ENCODE measurements at regions not wholly inside any gene's neighbourhood (a gene's known extent, or its start where the extent isn't known, plus 50 kb on each side); places are given as distances from the start of the nearest gene placed in this dataset.

DNA sequence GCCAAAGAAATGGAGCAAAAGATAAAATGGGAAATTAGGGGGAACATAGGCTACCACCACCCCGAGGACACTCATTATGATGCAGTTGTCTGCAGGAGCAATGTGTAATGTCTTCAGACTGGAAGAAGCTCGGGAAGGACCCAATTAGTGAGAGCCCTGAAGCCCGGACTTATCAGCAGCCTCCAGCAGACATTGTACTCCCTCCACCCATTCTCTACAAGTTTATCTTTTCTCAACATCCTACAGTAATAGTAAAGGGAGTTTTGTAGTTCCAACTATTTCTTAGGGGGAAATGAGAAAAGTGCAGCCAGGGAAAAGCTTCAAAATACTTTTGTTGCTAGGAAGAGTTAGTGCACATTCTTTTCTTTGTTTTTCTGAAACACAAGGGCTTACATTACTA is 657.3 kb upstream of the COBL start:
- no peak overlapping the region for H3K4me3 ChIP-seq (ENCODE audit: low read depth in 1 of 2, low read length in 2 of 2)
- no peaks in the 10 kb centered on the region for H3K27me3 ChIP-seq (ENCODE audit: low read depth, low read length)
- no peak overlapping the region for H3K27ac ChIP-seq (ENCODE audit: low read length)
- H3K4me1 ChIP-seq (ENCODE audit: control insufficient read depth in 1 of 2, insufficient read depth in 2 of 2, low read length in 2 of 2): no peaks in the 10 kb centered on the region
- no peaks in the 10 kb centered on the region for H3K36me3 ChIP-seq (ENCODE audit: control insufficient read depth in 1 of 2, insufficient read depth in 2 of 2, low read length in 2 of 2)
- no peaks in the 10 kb centered on the region for H3K9me3 ChIP-seq (ENCODE audit: control insufficient read depth in 1 of 2, low read length in 2 of 2)

DNA sequence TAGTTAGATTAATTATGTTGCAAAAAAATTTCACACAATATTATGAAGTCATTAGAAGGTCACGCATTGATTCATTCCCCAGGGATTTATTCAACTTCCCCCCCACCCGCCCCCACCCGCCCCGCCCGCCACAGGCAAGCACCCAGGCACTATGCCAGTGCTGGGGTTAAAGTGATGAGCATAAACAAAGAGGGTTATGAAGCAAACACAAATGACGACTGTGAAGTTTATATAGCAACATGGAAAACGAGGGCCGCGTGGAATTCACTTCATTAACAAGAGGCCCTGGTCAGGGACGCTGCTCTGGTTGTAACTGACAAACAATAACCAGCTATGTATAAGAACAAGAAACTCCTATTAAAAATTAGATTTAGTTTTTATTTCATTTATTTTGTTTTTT is 656.5 kb upstream of the COBL start:
- Histone ChIP-seq H3K27ac (ENCODE audit: low read length) (no peak overlapping the region), H3K27me3 (ENCODE audit: low read depth, low read length) (no peaks in the 10 kb centered on the region), H3K4me1 (ENCODE audit: control insufficient read depth in 1 of 2, insufficient read depth in 2 of 2, low read length in 2 of 2) (no peaks in the 10 kb centered on the region), H3K9me3 (ENCODE audit: control insufficient read depth in 1 of 2, low read length in 2 of 2) (no peaks in the 10 kb centered on the region), H3K4me3 (ENCODE audit: low read depth in 1 of 2, low read length in 2 of 2) (no peak overlapping the region), H3K36me3 (ENCODE audit: control insufficient read depth in 1 of 2, insufficient read depth in 2 of 2, low read length in 2 of 2) (no peaks in the 10 kb centered on the region)

DNA sequence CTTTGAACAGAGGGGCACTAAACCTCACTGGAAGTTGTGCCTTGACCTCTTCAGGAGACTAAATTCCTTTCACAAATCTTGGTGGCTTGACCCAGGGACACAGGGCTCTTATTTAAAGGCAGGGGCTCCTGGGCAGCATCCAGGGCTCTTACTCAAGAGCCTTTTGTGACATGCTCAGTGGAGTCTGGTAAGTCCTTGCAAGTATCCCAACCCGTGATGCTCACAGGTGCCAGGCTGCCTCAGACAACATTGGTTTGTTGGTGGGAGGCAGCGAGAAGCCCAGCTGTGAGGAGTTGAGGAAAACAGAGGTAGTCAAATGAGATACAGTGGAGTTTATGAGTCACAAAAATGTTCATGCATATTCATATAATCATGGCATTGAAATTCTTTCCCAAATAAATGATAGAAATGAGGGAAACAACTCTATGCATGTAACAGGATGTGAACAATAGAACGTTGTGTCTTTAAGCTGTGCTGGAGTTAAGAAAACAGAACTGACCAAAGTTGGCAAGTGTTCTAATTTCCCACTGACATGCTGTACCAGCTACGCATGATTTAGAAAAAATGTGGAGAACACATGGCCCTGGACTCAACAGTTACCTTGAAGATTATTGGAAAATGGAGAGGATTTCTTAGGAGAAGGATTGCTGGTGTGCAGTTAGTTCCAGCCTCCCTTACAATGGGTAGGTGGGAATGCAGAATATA is 654.5 kb upstream of the COBL start:
- no peak overlapping the region for H3K4me3 ChIP-seq (ENCODE audit: low read depth in 1 of 2, low read length in 2 of 2)
- no peaks in the 10 kb centered on the region for H3K36me3 ChIP-seq (ENCODE audit: control insufficient read depth in 1 of 2, insufficient read depth in 2 of 2, low read length in 2 of 2)
- H3K27ac ChIP-seq (ENCODE audit: low read length): no peak overlapping the region
- no peaks in the 10 kb centered on the region for H3K27me3 ChIP-seq (ENCODE audit: low read depth, low read length)
- no peaks in the 10 kb centered on the region for H3K9me3 ChIP-seq (ENCODE audit: control insufficient read depth in 1 of 2, low read length in 2 of 2)
- no peaks in the 10 kb centered on the region for H3K4me1 ChIP-seq (ENCODE audit: control insufficient read depth in 1 of 2, insufficient read depth in 2 of 2, low read length in 2 of 2)

DNA sequence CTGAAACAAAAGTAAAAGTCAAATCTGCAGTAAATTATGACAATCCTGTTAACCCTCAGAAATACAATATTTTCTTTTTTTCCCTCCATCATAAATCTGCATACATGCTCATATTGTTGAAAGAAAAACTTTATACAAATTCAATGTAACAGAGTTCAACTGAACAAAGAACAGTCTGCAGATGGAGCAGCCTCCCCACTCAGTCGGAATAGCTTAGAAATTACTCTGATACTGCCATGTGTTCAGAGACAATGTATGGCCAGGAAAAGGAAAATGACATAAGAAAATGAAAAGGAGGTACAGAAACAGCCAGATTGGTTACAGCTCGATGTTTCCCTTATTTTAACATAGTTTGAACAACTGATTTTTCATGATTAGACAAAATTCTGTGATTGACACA is 651.9 kb upstream of the COBL start:
- Histone ChIP-seq H3K27me3 (ENCODE audit: low read depth, low read length) (no peaks in the 10 kb centered on the region), H3K9me3 (ENCODE audit: control insufficient read depth in 1 of 2, low read length in 2 of 2) (no peaks in the 10 kb centered on the region)

DNA sequence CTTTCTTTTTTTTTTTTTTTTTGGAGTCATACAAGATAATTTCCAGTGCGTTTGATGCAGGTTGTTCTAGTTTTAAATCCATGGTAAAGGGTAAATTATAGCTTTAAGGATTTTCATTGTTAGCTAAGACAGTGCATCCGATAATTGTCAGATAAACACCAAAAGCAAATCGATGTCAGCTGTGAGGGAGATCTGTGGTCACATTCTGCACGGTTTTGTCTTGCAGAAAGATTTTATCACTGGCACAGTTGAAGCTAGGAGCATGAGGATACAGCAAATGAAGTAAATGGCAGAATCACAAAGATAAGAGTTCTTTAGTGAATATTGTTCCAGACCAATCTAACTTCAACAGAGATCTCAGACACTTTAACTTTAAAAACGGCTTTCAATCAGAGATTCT is 648.8 kb upstream of the COBL start:
- Histone ChIP-seq H3K4me3 (ENCODE audit: low read depth in 1 of 2, low read length in 2 of 2) (no peak overlapping the region), H3K27me3 (ENCODE audit: low read depth, low read length) (no peaks in the 10 kb centered on the region), H3K9me3 (ENCODE audit: control insufficient read depth in 1 of 2, low read length in 2 of 2) (no peaks in the 10 kb centered on the region), H3K36me3 (ENCODE audit: control insufficient read depth in 1 of 2, insufficient read depth in 2 of 2, low read length in 2 of 2) (no peaks in the 10 kb centered on the region), H3K4me1 (ENCODE audit: control insufficient read depth in 1 of 2, insufficient read depth in 2 of 2, low read length in 2 of 2) (no peaks in the 10 kb centered on the region), H3K27ac (ENCODE audit: low read length) (no peak overlapping the region)

More for the DNA sequence above, 651.9 kb upstream of the COBL start:
- Histone ChIP-seq H3K36me3 (ENCODE audit: control insufficient read depth in 1 of 2, insufficient read depth in 2 of 2, low read length in 2 of 2) (no peaks in the 10 kb centered on the region), H3K4me3 (ENCODE audit: low read depth in 1 of 2, low read length in 2 of 2) (no peak overlapping the region), H3K4me1 (ENCODE audit: control insufficient read depth in 1 of 2, insufficient read depth in 2 of 2, low read length in 2 of 2) (no peaks in the 10 kb centered on the region), H3K27ac (ENCODE audit: low read length) (no peak overlapping the region)

DNA sequence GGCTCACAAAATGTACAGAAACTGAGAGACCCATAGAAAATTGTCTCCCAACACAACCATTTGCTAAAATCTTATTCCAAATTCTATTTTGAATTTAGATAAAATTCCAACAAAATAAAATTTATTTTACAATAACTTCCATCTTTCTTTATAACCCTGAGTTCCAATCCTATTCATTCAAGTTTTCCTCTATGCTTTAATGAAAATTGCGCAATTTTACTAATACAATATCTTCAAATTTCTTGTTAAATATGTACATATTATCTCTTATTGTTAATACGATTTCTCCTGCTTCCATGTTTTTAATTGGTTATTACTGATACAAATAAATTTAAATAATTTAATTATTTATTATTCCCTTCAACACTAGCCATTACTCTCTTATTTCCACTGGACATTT is 645.2 kb upstream of the COBL start:
- no peaks in the 10 kb centered on the region for H3K36me3 ChIP-seq (ENCODE audit: control insufficient read depth in 1 of 2, insufficient read depth in 2 of 2, low read length in 2 of 2)
- H3K9me3 ChIP-seq (ENCODE audit: control insufficient read depth in 1 of 2, low read length in 2 of 2): peaks cover 0 to 2% of the 10 kb centered on the region in 2 donors
- H3K4me3 ChIP-seq (ENCODE audit: low read depth in 1 of 2, low read length in 2 of 2): no peak overlapping the region
- H3K27me3 ChIP-seq (ENCODE audit: low read depth, low read length): no peaks in the 10 kb centered on the region
- H3K4me1 ChIP-seq (ENCODE audit: control insufficient read depth in 1 of 2, insufficient read depth in 2 of 2, low read length in 2 of 2): no peaks in the 10 kb centered on the region
- H3K27ac ChIP-seq (ENCODE audit: low read length): no peak overlapping the region

DNA sequence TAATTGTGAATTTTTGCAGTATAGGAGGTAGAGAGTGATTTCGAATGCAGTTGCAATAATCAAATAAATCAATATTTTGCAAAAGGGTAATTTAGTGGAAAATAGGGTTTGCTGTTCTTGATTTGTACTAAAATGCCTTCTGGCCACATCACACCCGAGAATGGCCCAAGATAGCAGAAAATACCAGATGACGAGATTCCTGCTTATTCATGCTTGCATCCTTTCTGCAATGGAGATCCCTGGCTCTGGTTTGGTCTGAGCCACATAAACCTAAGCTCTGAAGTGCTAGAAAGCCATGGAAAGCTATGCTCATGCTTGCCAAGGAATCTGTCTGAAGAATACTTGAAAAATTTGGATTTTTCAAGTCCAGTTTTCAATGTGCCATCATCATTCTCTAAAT is 634.2 kb upstream of the COBL start:
- no peaks in the 10 kb centered on the region for H3K4me1 ChIP-seq (ENCODE audit: control insufficient read depth in 1 of 2, insufficient read depth in 2 of 2, low read length in 2 of 2)
- no peak overlapping the region for H3K27ac ChIP-seq (ENCODE audit: low read length)
- no peaks in the 10 kb centered on the region for H3K27me3 ChIP-seq (ENCODE audit: low read depth, low read length)
- H3K9me3 ChIP-seq (ENCODE audit: control insufficient read depth in 1 of 2, low read length in 2 of 2): no peaks in the 10 kb centered on the region
- H3K36me3 ChIP-seq (ENCODE audit: control insufficient read depth in 1 of 2, insufficient read depth in 2 of 2, low read length in 2 of 2): no peaks in the 10 kb centered on the region
- H3K4me3 ChIP-seq (ENCODE audit: low read depth in 1 of 2, low read length in 2 of 2): no peak overlapping the region

DNA sequence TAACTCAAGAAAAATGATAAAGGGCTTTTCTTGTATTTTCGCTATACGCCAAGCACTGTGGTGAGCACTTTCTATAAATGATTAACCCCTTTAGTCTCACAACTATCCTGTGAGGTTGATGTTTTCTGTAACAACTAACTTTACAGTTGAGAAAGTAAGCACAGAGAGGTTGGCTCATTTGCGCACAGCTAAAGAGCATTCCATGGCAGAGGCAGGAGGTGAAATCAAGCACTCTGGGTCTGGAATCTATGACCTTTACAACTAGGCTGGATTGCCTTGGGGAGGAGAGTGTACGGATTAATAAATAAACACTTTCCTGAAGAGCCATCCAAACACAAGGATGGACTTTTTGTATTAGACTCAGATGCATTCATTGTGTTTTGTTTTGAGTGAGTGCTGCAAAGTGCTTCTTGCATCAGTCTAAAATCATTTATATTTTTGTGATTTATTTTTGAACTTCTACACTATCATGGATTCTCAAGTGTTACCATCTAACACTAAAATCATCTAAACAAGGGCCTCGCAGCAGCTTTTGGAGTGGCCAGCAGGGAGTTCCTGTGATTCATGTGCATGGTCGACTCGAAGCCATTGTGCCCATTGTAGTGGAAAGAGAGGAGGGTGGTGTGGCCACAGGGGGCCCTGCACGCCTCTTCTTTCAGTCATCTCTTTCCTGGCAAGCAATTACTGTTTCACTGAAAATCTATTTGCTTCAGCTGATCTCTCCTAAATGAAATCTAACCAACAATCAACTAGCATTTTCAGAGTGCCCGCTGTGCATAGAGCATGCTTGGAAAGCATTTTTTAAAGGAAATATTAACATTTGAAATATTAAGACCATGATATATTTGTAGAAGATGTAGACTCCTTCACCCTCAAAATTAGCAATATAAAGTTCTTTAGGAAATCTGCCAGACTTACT is 633.4 kb upstream of the COBL start:
- Histone ChIP-seq H3K4me1 (ENCODE audit: control insufficient read depth in 1 of 2, insufficient read depth in 2 of 2, low read length in 2 of 2) (no peaks in the 10 kb centered on the region), H3K4me3 (ENCODE audit: low read depth in 1 of 2, low read length in 2 of 2) (no peak overlapping the region), H3K27ac (ENCODE audit: low read length) (no peak overlapping the region), H3K27me3 (ENCODE audit: low read depth, low read length) (no peaks in the 10 kb centered on the region), H3K36me3 (ENCODE audit: control insufficient read depth in 1 of 2, insufficient read depth in 2 of 2, low read length in 2 of 2) (no peaks in the 10 kb centered on the region), H3K9me3 (ENCODE audit: control insufficient read depth in 1 of 2, low read length in 2 of 2) (no peaks in the 10 kb centered on the region)

DNA sequence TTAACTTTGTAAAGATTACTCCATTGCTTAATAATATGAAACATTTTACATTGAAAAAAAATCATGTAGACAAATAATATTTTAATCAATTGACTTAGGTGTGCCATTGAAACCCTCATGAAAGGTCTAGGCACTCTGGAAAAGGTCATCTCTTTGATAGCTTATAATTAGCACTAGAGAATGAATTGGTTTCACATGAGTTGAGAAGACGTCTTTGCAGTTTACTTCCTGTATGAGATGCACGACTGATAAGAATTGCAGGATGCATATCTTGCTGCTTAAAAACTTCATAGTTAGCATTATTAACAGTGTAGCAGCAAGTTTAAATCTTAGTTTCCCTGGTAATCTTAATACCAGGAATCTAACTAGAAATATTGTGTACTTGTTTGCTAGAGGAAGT is 614.2 kb upstream of the COBL start:
- no peaks in the 10 kb centered on the region for H3K36me3 ChIP-seq (ENCODE audit: control insufficient read depth in 1 of 2, insufficient read depth in 2 of 2, low read length in 2 of 2)
- no peak overlapping the region for H3K4me3 ChIP-seq (ENCODE audit: low read depth in 1 of 2, low read length in 2 of 2)
- H3K27me3 ChIP-seq (ENCODE audit: low read depth, low read length): no peaks in the 10 kb centered on the region
- no peaks in the 10 kb centered on the region for H3K9me3 ChIP-seq (ENCODE audit: control insufficient read depth in 1 of 2, low read length in 2 of 2)
- no peaks in the 10 kb centered on the region for H3K4me1 ChIP-seq (ENCODE audit: control insufficient read depth in 1 of 2, insufficient read depth in 2 of 2, low read length in 2 of 2)
- H3K27ac ChIP-seq (ENCODE audit: low read length): no peak overlapping the region

DNA sequence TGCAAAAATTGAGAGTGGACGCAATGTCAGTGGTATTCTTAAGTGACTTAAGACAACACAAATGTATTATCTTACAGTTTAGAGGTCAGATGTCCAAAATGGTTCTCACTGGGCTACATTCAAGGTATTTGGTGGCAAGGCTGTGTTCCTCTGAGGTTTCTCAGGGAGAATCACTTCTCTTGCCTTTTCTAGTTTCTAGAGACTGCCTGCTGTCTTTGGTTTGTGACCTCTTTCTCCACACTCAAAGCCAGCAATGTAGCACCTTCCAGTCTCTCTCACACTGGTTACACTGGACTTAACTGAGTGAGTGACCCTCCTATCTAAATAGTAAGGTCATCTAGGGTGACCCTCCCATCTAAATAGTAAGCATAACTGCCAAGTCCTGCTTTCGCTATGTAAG is 613.2 kb upstream of the COBL start:
- H3K9me3 ChIP-seq (ENCODE audit: control insufficient read depth in 1 of 2, low read length in 2 of 2): no peaks in the 10 kb centered on the region

DNA sequence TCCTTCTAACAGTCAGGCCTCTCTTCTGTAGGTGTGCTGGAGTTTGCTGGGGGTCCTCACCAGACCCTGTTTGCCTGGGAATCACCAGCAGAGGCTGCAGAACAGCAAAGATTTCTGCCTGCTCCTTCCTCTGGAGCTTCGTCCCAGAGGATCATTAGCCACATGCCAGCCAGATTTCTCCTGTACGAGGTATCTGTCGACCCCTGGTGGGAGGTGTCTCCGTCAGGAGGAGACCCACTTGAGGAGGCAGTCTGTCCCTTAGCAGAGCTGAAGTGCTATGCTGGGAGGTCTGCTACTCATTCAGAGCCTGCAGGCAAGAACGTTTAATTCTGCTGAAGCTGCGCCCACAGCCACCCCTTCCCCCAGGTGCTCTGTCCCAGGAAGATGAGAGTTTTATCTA is 611.1 kb upstream of the COBL start:
- Histone ChIP-seq H3K27me3 (ENCODE audit: low read depth, low read length) (no peaks in the 10 kb centered on the region), H3K36me3 (ENCODE audit: control insufficient read depth in 1 of 2, insufficient read depth in 2 of 2, low read length in 2 of 2) (no peaks in the 10 kb centered on the region), H3K4me3 (ENCODE audit: low read depth in 1 of 2, low read length in 2 of 2) (no peak overlapping the region), H3K4me1 (ENCODE audit: control insufficient read depth in 1 of 2, insufficient read depth in 2 of 2, low read length in 2 of 2) (no peaks in the 10 kb centered on the region), H3K27ac (ENCODE audit: low read length) (no peak overlapping the region), H3K9me3 (ENCODE audit: control insufficient read depth in 1 of 2, low read length in 2 of 2) (no peaks in the 10 kb centered on the region)

More for the DNA sequence above, 613.2 kb upstream of the COBL start:
- H3K4me3 ChIP-seq (ENCODE audit: low read depth in 1 of 2, low read length in 2 of 2): no peak overlapping the region
- H3K4me1 ChIP-seq (ENCODE audit: control insufficient read depth in 1 of 2, insufficient read depth in 2 of 2, low read length in 2 of 2): no peaks in the 10 kb centered on the region
- no peak overlapping the region for H3K27ac ChIP-seq (ENCODE audit: low read length)
- no peaks in the 10 kb centered on the region for H3K36me3 ChIP-seq (ENCODE audit: control insufficient read depth in 1 of 2, insufficient read depth in 2 of 2, low read length in 2 of 2)
- H3K27me3 ChIP-seq (ENCODE audit: low read depth, low read length): no peaks in the 10 kb centered on the region

All from muscle layer of duodenum (tissue), 2 donors.